C1 segment of cervical spinal cord (tissue), 14 donors: ENCODE measurements at regions not wholly inside any gene's neighbourhood (a gene's known extent, or its start where the extent isn't known, plus 50 kb on each side); places are given as distances from the start of the nearest gene placed in this dataset.
"Not testable (repeated sequence)": the region's sequence is repeated elsewhere in the genome, so short reads cannot be mapped to it uniquely, and the experiment has no call there.

Experiments
- DNase-seq, 14 donors: peaks; one replicate each; lab custom pipeline; 2025; lab: John Stamatoyannopoulos, UW

GRCh38 chr7:8314566-8314965 lies 52.6 kb upstream of the ICA1 start:
- DNase-seq = no peak

- DNase-seq = no peak
Measured at GRCh38 chr7:8319115-8319514, 57.1 kb upstream of the ICA1 start.

GRCh38 chr7:8320174-8320573 lies 58.2 kb upstream of the ICA1 start:
- DNase-seq = no peak

DNA sequence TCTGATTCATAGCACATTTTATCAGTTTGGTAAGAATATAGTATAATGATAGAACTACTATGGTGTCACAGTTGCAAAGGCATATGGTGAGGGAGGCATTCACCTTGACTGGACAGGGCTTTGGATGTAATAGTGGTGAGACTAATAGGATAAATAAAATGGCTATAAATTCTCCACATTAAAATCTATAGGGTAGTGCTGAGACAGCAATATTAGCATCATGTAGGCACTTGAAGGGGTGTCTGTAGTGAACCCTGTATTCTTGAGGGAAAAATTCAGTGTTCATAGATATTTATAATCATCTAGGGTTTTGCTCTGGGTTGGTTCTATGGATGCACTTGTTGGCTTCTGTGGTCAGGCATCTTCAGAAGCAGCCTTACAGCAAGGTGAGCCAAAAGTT lies 59.3 kb upstream of the ICA1 start:
- DNase-seq = no peak

DNA sequence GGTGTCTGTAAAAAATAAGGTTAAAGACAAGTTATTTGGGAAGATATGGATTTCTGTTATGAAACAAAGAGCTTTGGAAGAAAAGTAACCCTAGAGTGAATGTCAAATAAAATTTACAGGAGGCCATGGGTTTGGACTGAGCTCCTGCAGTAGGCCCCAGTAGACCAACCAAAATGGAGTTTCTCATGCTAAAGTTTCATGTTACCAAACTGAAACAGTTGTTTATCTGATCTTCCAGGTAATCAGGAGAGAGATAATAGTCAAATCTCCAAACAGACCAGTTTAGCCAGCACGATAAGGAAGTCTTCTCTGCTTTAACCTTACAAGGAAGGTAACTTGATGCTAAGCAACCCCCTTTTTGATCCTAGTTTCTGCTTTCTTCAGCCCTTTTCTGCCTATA lies 60.7 kb upstream of the ICA1 start:
- DNase-seq = no peak

GRCh38 chr7:8325067-8325466 lies 63.1 kb upstream of the ICA1 start:
- no peak for DNase-seq

DNA sequence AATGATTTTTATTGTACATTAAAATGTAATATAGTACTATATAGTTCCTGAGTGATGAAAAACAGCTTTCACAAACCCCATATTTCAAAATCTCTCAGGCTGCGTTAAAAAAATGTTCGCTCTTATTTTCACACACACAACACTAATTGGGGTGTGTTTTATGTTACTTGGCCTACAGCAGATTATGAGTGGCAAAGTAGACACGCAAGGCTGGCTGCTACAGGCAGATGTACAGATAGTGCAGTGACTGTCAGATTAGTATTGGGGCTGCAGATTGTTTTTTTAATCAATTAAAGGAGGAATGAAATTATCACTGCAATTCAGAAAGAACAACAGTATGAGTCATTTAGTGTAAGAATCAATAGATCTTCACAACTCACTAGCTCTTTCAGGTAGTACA lies 65.2 kb upstream of the ICA1 start:
- DNase-seq = no peak

GRCh38 chr7:8338206-8338605 lies 76.2 kb upstream of the ICA1 start:
- no peak for DNase-seq

- DNase-seq = peak in 3 of 14 donors; percentile 0 to 6 (median 2)
Measured at GRCh38 chr7:8343556-8343955, 81.6 kb upstream of the ICA1 start.

DNA sequence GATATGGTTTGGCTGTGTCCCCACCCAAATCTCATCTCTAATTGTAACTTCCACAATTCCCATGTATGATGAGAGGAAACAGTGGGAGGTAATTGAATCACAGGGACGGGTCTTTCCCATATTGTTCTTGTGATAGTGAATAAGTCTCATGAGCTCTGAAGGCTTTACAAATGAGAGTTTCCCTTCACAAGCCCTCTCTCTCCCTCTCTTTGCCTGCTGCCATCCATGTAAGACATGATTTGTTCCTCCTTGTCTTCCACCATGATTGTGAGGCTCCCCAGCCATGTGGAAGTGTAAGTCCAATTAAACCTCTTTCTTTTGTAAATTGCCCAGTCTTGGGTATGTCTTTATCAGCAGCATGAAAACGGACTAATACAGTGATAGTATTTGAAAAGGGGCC lies 85.4 kb upstream of the ICA1 start:
- DNase-seq = not testable (repeated sequence)

- DNase-seq = not testable (repeated sequence)
Measured at GRCh38 chr7:8351654-8352053, 81.8 kb upstream of the NXPH1 start.

- no peak for DNase-seq
Measured at GRCh38 chr7:8353991-8354390, 79.4 kb upstream of the NXPH1 start.

DNA sequence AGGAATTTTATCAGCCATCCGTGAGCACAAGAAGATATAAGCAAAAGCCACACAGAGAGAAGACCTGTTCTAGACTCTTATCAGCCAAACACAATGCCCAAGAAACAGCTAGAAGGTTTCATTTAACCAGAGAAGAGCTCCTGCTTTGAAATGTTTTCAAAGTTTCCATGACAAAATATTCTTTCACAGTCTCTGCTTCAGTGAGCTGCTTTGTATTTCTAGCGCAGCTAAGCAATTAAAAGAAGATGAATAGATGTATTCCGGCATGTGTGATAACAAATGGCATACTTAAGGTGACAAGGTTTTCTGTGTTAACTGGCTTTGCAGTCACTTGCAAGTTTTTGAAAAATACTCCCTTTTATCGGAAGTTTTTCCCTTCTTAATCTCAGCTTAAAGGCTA lies 78.9 kb upstream of the NXPH1 start:
- no peak for DNase-seq

DNA sequence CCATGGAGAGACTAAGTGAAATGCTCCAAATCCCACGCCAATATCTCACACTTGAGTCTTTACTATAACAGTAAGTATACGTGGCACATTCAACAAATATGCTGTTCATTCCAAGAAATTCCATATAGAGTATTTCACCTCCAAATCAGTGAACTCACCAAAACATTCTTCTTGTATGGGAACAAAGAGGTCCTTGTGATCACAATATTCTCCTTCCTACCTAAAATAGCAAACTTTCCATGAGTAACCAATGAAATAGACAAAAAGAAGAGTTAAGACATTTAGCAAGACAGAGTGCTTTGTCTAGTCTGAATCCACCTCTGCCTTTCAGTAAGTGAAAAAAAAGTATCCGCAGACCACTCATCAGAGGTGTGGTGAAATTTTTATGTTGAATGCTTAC lies 77.3 kb upstream of the NXPH1 start:
- DNase-seq = no peak

DNA sequence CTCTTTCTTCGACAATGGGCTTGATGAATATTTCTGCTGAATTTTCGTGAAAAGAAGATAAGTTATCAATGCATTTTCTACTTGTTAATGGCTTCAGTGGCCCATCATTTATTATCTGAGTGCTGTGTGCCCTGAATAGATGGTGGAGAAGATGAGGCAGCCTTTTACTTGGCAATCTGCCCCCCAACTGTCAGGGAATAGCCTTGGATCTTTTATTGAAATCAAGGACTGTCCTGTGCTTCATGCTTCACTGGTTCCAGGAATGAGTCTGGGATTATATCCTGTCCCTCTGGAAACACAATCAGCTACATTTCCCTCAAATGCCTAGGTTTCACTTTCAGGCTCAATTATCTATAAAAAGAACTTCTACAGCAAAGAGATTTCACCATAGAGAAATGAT lies 75.9 kb upstream of the NXPH1 start:
- DNase-seq = no peak

DNA sequence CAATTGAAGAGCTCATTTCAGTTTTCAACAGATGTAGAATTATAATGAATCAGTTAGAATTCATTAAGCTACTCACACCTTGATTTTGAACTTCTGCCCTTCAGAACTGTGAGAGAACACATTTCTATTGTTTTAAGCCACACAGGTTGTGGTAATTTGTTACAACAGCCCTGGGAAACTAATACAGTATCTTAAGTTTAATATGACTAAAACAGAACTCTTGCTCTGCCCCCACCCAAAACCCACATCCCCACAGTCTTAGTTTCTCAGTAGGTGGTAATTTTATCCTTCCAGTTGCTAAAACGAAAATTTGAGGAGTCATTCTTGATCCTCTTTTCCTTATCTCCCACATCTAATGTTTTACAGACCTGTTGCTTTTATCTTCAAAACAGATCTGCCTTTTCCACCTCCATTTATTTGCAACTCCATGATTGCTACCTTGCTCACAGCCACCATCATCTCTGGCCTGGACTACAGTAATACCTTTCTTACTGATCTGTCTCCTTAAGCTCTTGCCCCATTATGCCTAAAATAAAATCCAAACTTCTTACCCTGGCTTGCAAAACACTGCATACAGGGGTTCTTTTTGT lies 72.8 kb upstream of the NXPH1 start:
- DNase-seq = no peak

- DNase-seq = no peak
Measured at GRCh38 chr7:8362723-8363369, 70.6 kb upstream of the NXPH1 start.

- DNase-seq = no peak
Measured at GRCh38 chr7:8363407-8364015, 69.9 kb upstream of the NXPH1 start.

DNA sequence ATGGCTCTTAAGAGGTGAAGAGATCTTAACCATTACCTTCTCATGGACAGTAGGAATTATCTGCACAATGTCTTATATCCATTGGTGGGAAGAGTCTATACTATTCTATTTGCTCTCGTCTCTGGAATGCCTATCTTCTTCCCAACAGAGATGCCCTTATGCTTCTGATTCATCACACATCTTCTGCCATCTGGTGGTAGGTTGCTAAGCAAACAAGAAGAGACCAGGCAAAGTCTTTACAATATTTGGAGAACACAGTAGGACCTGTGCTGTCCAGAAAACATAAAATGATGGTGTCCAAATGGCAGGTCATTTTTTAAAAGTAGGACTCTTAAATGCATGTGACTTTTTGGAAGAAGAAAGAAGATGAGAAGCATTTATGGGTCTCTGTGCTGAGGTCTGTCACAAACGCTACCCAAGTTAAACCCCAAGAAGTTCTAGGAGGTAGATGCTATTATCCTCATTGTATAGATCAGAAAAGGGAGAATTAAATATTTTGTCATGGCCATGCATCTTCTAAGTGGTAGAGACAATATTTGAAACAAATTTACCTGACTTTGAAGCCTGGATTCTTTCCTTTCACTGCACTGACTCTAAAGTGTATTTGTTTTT lies 67.8 kb upstream of the NXPH1 start:
- peak in 2 of 14 donors; percentile 8 to 11 for DNase-seq

DNA sequence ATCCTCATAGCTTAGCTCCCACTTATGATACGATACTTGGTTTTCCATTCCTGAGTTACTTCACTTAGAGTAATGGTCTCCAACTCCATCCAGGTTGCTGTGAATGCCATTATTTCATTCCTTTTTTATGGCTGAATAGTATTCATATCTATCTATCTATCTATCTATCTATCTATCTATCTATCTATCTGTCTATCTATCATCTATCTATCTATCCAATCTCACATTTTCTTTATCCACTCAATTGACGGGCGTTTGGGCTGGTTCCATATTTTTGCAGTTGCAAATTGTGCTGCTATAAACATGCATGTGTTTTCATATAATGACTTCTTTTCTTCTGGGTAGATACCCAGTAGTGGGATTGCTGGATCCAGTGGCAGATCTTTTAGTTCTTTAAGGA lies 65.4 kb upstream of the NXPH1 start:
- not testable (repeated sequence) for DNase-seq

GRCh38 chr7:8371742-8372141 lies 61.7 kb upstream of the NXPH1 start:
- DNase-seq = no peak

DNA sequence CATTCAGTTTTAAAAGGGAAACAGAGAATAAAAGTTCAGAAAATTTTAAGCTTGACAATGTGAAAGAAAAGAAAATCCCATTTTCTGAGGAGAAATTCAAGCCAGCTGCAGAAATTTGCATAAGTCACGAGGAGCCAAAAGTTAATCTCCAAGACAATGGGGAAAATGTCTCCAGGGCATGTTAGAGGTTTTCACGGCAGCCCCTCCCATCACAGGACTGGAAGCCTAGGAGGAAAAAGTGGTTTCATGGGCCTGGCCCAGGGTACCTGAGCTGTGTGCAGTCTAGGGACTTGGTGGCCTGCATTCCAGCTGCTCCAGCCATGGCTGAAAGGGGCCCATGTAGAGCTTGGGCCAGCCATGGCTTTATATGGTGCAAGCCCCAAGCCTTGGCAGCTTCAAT lies 59.6 kb upstream of the NXPH1 start:
- DNase-seq = no peak
